ENCODE measurements at regions not wholly inside any gene's neighbourhood (a gene's known extent, or its start where the extent isn't known, plus 50 kb on each side); places are given as distances from the start of the nearest gene placed in this dataset.

- no peak for TF ChIP-seq MAX (IDR thresholded peaks at IDR 0.05)
- no peak for TF ChIP-seq CTCF (IDR thresholded peaks at IDR 0.05)
- no peak for TF ChIP-seq BCL3 (IDR thresholded peaks at IDR 0.05)
- no peak for TF ChIP-seq POLR2A (IDR thresholded peaks at IDR 0.05; ENCODE audit: low read length)
- no peak for TF ChIP-seq SMC3 (IDR thresholded peaks at IDR 0.05)
- TF ChIP-seq REST (IDR thresholded peaks at IDR 0.05) = no peak
Measured at GRCh38 chr19:20397292-20397691, 168.3 kb downstream of the ZNF737 start.
